ENCODE measurements at regions not wholly inside any gene's neighbourhood (a gene's known extent, or its start where the extent isn't known, plus 50 kb on each side); places are given as distances from the start of the nearest gene placed in this dataset.
A peak's percentile ranks its signal among the peaks of the same experiment; 100 is the strongest.

GRCh38 chr1:234722270-234722704 lies 112.3 kb upstream of the IRF2BP2 start:
- Histone ChIP-seq H4K91ac (ENCODE audit: insufficient read length, low read depth, low read length) (no peak overlapping the region), H3K14ac (ENCODE audit: insufficient read depth, low read length) (no peak overlapping the region; the same call in 1 of the 2 replicates), H3K23me2 (ENCODE audit: insufficient read length, low read depth, low read length, poor library complexity, severe bottlenecking) (no peaks in the 10 kb centered on the region), H4K8ac (replicated peaks; ENCODE audit: insufficient read length, low read depth, low read length) (no peak overlapping the region), H3K4ac (ENCODE audit: low read depth, low read length) (no peak overlapping the region), H3K9ac (ENCODE audit: extremely low read depth, insufficient read length, low read length) (no peak overlapping the region), H2BK5ac (ENCODE audit: insufficient read length, low read length) (no peak overlapping the region), H2BK120ac (ENCODE audit: low read depth, low read length, poor library complexity, severe bottlenecking) (no peak overlapping the region), H3K4me2 (ENCODE audit: insufficient read depth, insufficient read length, low read length) (no peak overlapping the region), H3K56ac (ENCODE audit: insufficient read length, low read depth, low read length) (no peak overlapping the region), H2BK12ac (ENCODE audit: insufficient read length, low read depth, low read length) (no peak overlapping the region), H3K27ac (ENCODE audit: insufficient read length, low read depth, low read length) (no peak overlapping the region), H4K5ac (ENCODE audit: insufficient read length, low read depth, low read length) (no peak overlapping the region), H2AFZ (ENCODE audit: low read length) (no peak overlapping the region), H3K79me2 (ENCODE audit: insufficient read depth, low read length) (no peaks in the 10 kb centered on the region), H3K9me3 (ENCODE audit: control insufficient read depth, low read depth, low read length) (no peaks in the 10 kb centered on the region), H2BK15ac (ENCODE audit: low read depth, low read length) (no peak overlapping the region), H3T11ph (ENCODE audit: low read length) (no peak overlapping the region), H2AK5ac (ENCODE audit: insufficient read length, low read length) (no peak overlapping the region), H3K23ac (ENCODE audit: insufficient read length, low read depth, low read length) (no peak overlapping the region), H3K27me3 (ENCODE audit: insufficient read depth, low read length) (no peaks in the 10 kb centered on the region), H4K20me1 (ENCODE audit: control insufficient read depth, insufficient read depth, insufficient read length) (no peaks in the 10 kb centered on the region), H3K79me1 (ENCODE audit: insufficient read depth, low read depth, low read length, poor library complexity, severe bottlenecking) (no peaks in the 10 kb centered on the region), H3K18ac (ENCODE audit: insufficient read length, low read depth, low read length) (no peak overlapping the region), H2BK20ac (ENCODE audit: low read depth, low read length, poor library complexity, severe bottlenecking) (no peak overlapping the region), H3K4me1 (ENCODE audit: insufficient read depth, low read length) (peaks cover 8% of the 10 kb centered on the region; the same call in 1 of the 2 replicates)
- no peak for DNase-seq
- no peak for TF ChIP-seq CTCF (conservative IDR thresholded peaks at IDR 0.05)
- Mint-ChIP-seq H3K4me3 (no peak overlapping the region; a peak in 1 of 5 replicates), H3K9me3 (no peaks in the 10 kb centered on the region), H3K27ac (peak overlapping the region in 2 of 3 experiments; percentile 57 to 80; a peak in 4 of 7 replicates), H3K36me3 (ENCODE audit: insufficient read depth in 1 of 3, low read depth in 3 of 3) (no peaks in the 10 kb centered on the region), H3K4me1 (peaks cover 53 to 59% of the 10 kb centered on the region in 2 experiments), H3K27me3 (ENCODE audit: low read depth) (peaks cover 6% of the 10 kb centered on the region)
- no CpG with 5 or more reads among the region's 9 CpGs for WGBS (ENCODE audit: extremely low coverage, insufficient read length, low lambda C conversion rate)

Data from H9 (cell line).